H1 (cell line): ENCODE measurements at regions not wholly inside any gene's neighbourhood (a gene's known extent, or its start where the extent isn't known, plus 50 kb on each side); places are given as distances from the start of the nearest gene placed in this dataset.

ENCODE experiments used
- CTCF ChIA-PET: fragments of 300-600 bp; sonication (Branson Sonifier 250); formaldehyde crosslinking; loops from one replicate; lab custom pipeline; 2021; ENCODE audit not compliant: partially characterized antibody; lab: Charles Lee
- POLR2A ChIA-PET: fragments of 300-600 bp; sonication (Branson Sonifier 250); formaldehyde crosslinking; loops from one replicate; lab custom pipeline; 2021; ENCODE audit warnings: inconsistent platforms; ENCODE audit not compliant: partially characterized antibody; lab: Charles Lee
- DNase-seq, 2 experiments: peaks; one replicate each; pipeline versions ENCODE4 v3.0.0 to v3.0.0-alpha.2; 2010 to 2022; ENCODE audit warnings: low spot score in 2 of 2, low read depth in 1 of 2, mixed read lengths in 1 of 2
- FAIRE-seq: peaks from 2 replicates; lab custom pipeline; 2011; peaks lifted over from hg19 to GRCh38; lab: Jason Lieb, UNC
- H2AFZ ChIP-seq: 2 replicates; pipeline ENCODE4 v1.8.1; 2012; ENCODE audit warnings: low read length, inconsistent platforms
- H2AK5ac ChIP-seq: 2 replicates; pipeline ENCODE4 v1.6.1; 2013; ENCODE audit warnings: low read depth, low read length
- H2BK120ac ChIP-seq: replicated peaks from 2 replicates; pipeline ENCODE3; 2013; ENCODE audit warnings: low read depth, low read length, inconsistent platforms
- H2BK12ac ChIP-seq: 2 replicates; pipeline ENCODE4 v1.6.1; 2013; ENCODE audit warnings: low read depth, low read length
- H2BK15ac ChIP-seq: 2 replicates; pipeline ENCODE4 v1.6.1; 2013; ENCODE audit warnings: low read length
- H2BK20ac ChIP-seq: 2 replicates; pipeline ENCODE4 v1.6.1; 2013; ENCODE audit warnings: low read length
- H2BK5ac ChIP-seq: 2 replicates; pipeline ENCODE4 v1.6.1; 2013; ENCODE audit warnings: low read depth, low read length
- H3K14ac ChIP-seq: 2 replicates; pipeline ENCODE4 v1.6.1; 2013; ENCODE audit warnings: inconsistent platforms; ENCODE audit not compliant: insufficient read length
- H3K18ac ChIP-seq: 2 replicates; pipeline ENCODE4 v1.6.1; 2013; ENCODE audit warnings: low read length; ENCODE audit errors: extremely low read depth
- H3K23ac ChIP-seq: 2 replicates; pipeline ENCODE4 v1.6.1; 2013; ENCODE audit warnings: inconsistent platforms; ENCODE audit not compliant: insufficient read length
- H3K23me2 ChIP-seq: 2 replicates; pipeline ENCODE4 v1.6.1; 2013; ENCODE audit warnings: low read depth, low read length
- H3K27ac ChIP-seq: 2 replicates; pipeline ENCODE4 v1.6.1; 2011; ENCODE audit warnings: low read depth, low read length, inconsistent platforms
- H3K27me3 ChIP-seq, 4 experiments: replicated peaks in 1 of 4; 1 replicate in 1 of 4; 2 replicates in 3 of 4; pipeline versions ENCODE4 v1.6.1 to v1.8.1; 2011 to 2013; ENCODE audit warnings: low read length in 3 of 4, mild to moderate bottlenecking in 3 of 4, inconsistent platforms in 2 of 4, mixed read lengths in 2 of 4, moderate library complexity in 1 of 4; ENCODE audit not compliant: control insufficient read depth in 3 of 4, insufficient read depth in 3 of 4; ENCODE audit errors: extremely low read depth in 1 of 4
- H3K36me3 ChIP-seq, 4 experiments: 2 replicates each; pipeline versions ENCODE4 v1.6.1 to v1.8.1; 2011 to 2013; ENCODE audit warnings: mild to moderate bottlenecking in 4 of 4, low read length in 3 of 4, moderate library complexity in 2 of 4, control low read depth in 1 of 4, inconsistent platforms in 1 of 4; ENCODE audit not compliant: insufficient read depth in 4 of 4, control insufficient read depth in 2 of 4
- H3K4ac ChIP-seq: replicated peaks from 2 replicates; pipeline ENCODE3; 2013; ENCODE audit warnings: low read length, low read depth, mixed read lengths, inconsistent platforms; ENCODE audit not compliant: insufficient read length
- H3K4me1 ChIP-seq, 4 experiments: replicated peaks in 1 of 4; 1 replicate in 1 of 4; 2 replicates in 3 of 4; pipeline versions ENCODE4 v1.6.1 to v1.8.1; 2011 to 2013; ENCODE audit warnings: low read length in 3 of 4, inconsistent platforms in 2 of 4, mixed read lengths in 1 of 4; ENCODE audit not compliant: insufficient read depth in 4 of 4, control insufficient read depth in 3 of 4
- H3K4me2 ChIP-seq, 2 experiments: 2 replicates each; pipeline versions ENCODE4 v1.6.1 to v1.8.1; 2011 to 2013; ENCODE audit warnings: low read depth in 2 of 2, low read length in 2 of 2, control low read depth in 1 of 2, inconsistent platforms in 1 of 2, mild to moderate bottlenecking in 1 of 2; ENCODE audit not compliant: insufficient read depth in 1 of 2
- H3K4me3 ChIP-seq, 4 experiments: fragments of 200-600, 300-600 bp in 1 of 4; sonication (generic), shearing (Covaris generic), sonication (Bioruptor Twin) in 1 of 4; 2 replicates each; pipeline versions ENCODE4 v1.5.1 to v1.8.1; 2011 to 2016; ENCODE audit warnings: low read length in 4 of 4, low read depth in 3 of 4, control low read depth in 2 of 4, inconsistent platforms in 2 of 4, mild to moderate bottlenecking in 2 of 4, mixed read lengths in 1 of 4, moderate library complexity in 1 of 4; ENCODE audit not compliant: insufficient read depth in 2 of 4; ENCODE audit errors: extremely low read depth in 1 of 4
- H3K56ac ChIP-seq: replicated peaks from 2 replicates; pipeline ENCODE3; 2013; ENCODE audit warnings: low read depth, mild to moderate bottlenecking, mixed read lengths, low read length, inconsistent platforms; ENCODE audit not compliant: insufficient read length
- H3K79me1 ChIP-seq: 2 replicates; pipeline ENCODE4 v1.6.1; 2013; ENCODE audit warnings: low read depth, low read length, control low read depth
- H3K79me2 ChIP-seq, 2 experiments: 2 replicates each; pipeline versions ENCODE4 v1.6.1 to v1.8.1; 2012 to 2013; ENCODE audit warnings: low read length in 2 of 2, mild to moderate bottlenecking in 2 of 2, inconsistent platforms in 1 of 2; ENCODE audit not compliant: insufficient read depth in 2 of 2, control insufficient read depth in 1 of 2
- H3K9ac ChIP-seq, 4 experiments: replicated peaks in 1 of 4; 1 replicate in 1 of 4; 2 replicates in 3 of 4; pipeline versions ENCODE4 v1.6.1 to v1.8.1; 2011 to 2013; ENCODE audit warnings: low read depth in 3 of 4, low read length in 3 of 4, control low read depth in 2 of 4, mild to moderate bottlenecking in 2 of 4, moderate library complexity in 2 of 4, inconsistent platforms in 1 of 4; ENCODE audit errors: extremely low read depth in 1 of 4
- H3K9me3 ChIP-seq, 2 experiments: 2 replicates each; pipeline versions ENCODE4 v1.6.1 to v1.8.1; 2012 to 2013; ENCODE audit warnings: mild to moderate bottlenecking in 2 of 2, moderate library complexity in 2 of 2, control low read depth in 1 of 2, inconsistent platforms in 1 of 2, low read depth in 1 of 2, low read length in 1 of 2, mixed read lengths in 1 of 2; ENCODE audit not compliant: insufficient read depth in 2 of 2
- H4K20me1 ChIP-seq, 2 experiments: replicated peaks in 1 of 2; 2 replicates each; pipeline versions ENCODE3 to v1.8.1; 2011 to 2013; ENCODE audit warnings: inconsistent platforms in 2 of 2, low read length in 2 of 2, mild to moderate bottlenecking in 1 of 2; ENCODE audit not compliant: insufficient read depth in 2 of 2, control insufficient read depth in 1 of 2
- H4K5ac ChIP-seq: 2 replicates; pipeline ENCODE4 v1.6.1; 2013; ENCODE audit warnings: low read length, low read depth, mixed read lengths, inconsistent platforms; ENCODE audit not compliant: insufficient read length
- H4K8ac ChIP-seq: 2 replicates; pipeline ENCODE4 v1.8.0; 2013; ENCODE audit warnings: mild to moderate bottlenecking, moderate library complexity, low read length, inconsistent platforms; ENCODE audit not compliant: insufficient read depth; ENCODE audit errors: extremely low read depth
- H4K91ac ChIP-seq: replicated peaks from 2 replicates; pipeline ENCODE3; 2013; ENCODE audit warnings: low read length, mixed read lengths, inconsistent platforms; ENCODE audit not compliant: insufficient read length
- BACH1 ChIP-seq: IDR thresholded peaks from 2 replicates; pipeline ENCODE4 v1.6.1; 2012; ENCODE audit warnings: low read length, improper control_type of control experiment
- CHD2 ChIP-seq: IDR thresholded peaks from 2 replicates; pipeline ENCODE4 v1.6.1; 2012; ENCODE audit warnings: low read length, improper control_type of control experiment
- FOSL1 ChIP-seq: IDR thresholded peaks from 2 replicates; pipeline ENCODE4 v1.6.1; 2011; ENCODE audit warnings: mild to moderate bottlenecking, low read depth, low read length, moderate library complexity; ENCODE audit not compliant: insufficient read depth
- JUN ChIP-seq: IDR thresholded peaks from 2 replicates; pipeline ENCODE4 v1.6.1; 2011; ENCODE audit warnings: low read depth, mild to moderate bottlenecking, improper control_type of control experiment, low read length
- KDM4A ChIP-seq: IDR thresholded peaks from one replicate; pipeline ENCODE4 v1.7.1; 2012; ENCODE audit warnings: low read depth, mild to moderate bottlenecking, moderate library complexity, low read length, inconsistent platforms; ENCODE audit not compliant: severe bottlenecking
- RNF2 ChIP-seq: fragments of 200-900, 300-1000 bp; sonication (generic); IDR thresholded peaks from 2 replicates; pipeline ENCODE4 v1.7.1; 2016; ENCODE audit warnings: borderline replicate concordance, low read depth, mild to moderate bottlenecking, antibody characterized with exemption, low read length; ENCODE audit not compliant: poor library complexity, severe bottlenecking; ENCODE audit errors: missing control alignments
- SIX5 ChIP-seq: IDR thresholded peaks from 2 replicates; pipeline ENCODE4 v1.6.1; 2011; ENCODE audit warnings: mild to moderate bottlenecking, low read depth, low read length
- TCF12 ChIP-seq: IDR thresholded peaks from 2 replicates; pipeline ENCODE4 v1.6.1; 2011; ENCODE audit warnings: low read depth, mild to moderate bottlenecking, low read length
- YY1 ChIP-seq: IDR thresholded peaks from 2 replicates; pipeline ENCODE4 v1.6.1; 2011; ENCODE audit warnings: low read depth, mild to moderate bottlenecking, low read length
- WGBS, 2 experiments: shearing (Covaris generic) in 1 of 2; methylation state at CpG; one replicate each; pipeline versions ENCODE4 v1.1.6 to v1.1.7; 2013 to 2015; ENCODE audit warnings: low lambda C conversion rate in 2 of 2, mixed read lengths in 2 of 2, inconsistent platforms in 1 of 2, low coverage in 1 of 2, missing lambda C conversion rate in 1 of 2; ENCODE audit not compliant: insufficient replicate concordance in 2 of 2, insufficient coverage in 1 of 2, insufficient read length in 1 of 2; ENCODE audit errors: extremely low coverage in 1 of 2, missing lambda C conversion rate in 1 of 2; 5-methylcytosine and 5-hydroxymethylcytosine counted together
- TF ChIP-seq, protein P1 (sequence below), 3 experiments: IDR thresholded peaks; 1 replicate in 2 of 3; 2 replicates in 1 of 3; pipeline versions ENCODE4 v1.5.1 to v1.6.1; 2011; ENCODE audit warnings: low read length in 3 of 3, mild to moderate bottlenecking in 3 of 3, inconsistent platforms in 2 of 3, low read depth in 1 of 3, moderate library complexity in 1 of 3; ENCODE audit not compliant: insufficient read depth in 1 of 3; ENCODE audit errors: control extremely low read depth in 1 of 3

DNA sequence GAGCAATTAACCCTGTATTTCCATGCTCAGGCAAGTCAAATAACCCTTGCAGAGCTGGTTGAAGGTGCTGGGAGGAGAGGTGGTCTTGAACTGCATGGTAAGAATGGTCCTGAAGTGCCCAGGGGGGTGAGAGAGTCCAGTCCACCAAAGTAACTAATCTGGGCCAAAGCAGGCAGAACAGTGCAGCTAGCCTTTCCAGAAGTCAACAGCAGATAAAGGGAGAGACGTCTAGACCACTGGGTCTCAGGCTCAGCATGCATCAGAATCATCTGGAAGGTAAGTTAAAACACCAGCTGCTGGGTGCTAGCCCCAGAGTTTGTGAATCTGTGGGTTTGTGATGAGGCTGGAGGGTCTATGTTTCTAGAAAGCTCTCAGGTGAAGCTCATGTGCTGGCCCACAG, 232.3 kb upstream of the ECI2 start:
- peaks cover 2% of the 10 kb centered on the region; the same call in 1 of the 2 replicates for H3K23me2 ChIP-seq
- no peak overlapping the region for H4K91ac ChIP-seq
- no peak overlapping the region for H3K4me3 ChIP-seq
- H2BK20ac ChIP-seq, result no peak overlapping the region
- no peaks in the 10 kb centered on the region for H4K20me1 ChIP-seq
- no peak overlapping the region for H3K4ac ChIP-seq
- FAIRE-seq (no peak), DNase-seq (no peak)
- H3K27me3 ChIP-seq, result no peaks in the 10 kb centered on the region
- ChIA-PET POLR2A (no interaction called here), CTCF (interaction anchor here (1.9 kb wide), 1 partner anchor 14 kb away, joined by 4 read pairs; no protein-coding TSS in a partner anchor)
- no peaks in the 10 kb centered on the region for H3K9me3 ChIP-seq
- no peak overlapping the region for H2BK12ac ChIP-seq
- H3K9ac ChIP-seq, result no peak overlapping the region
- no peak overlapping the region for H4K5ac ChIP-seq
- no peak overlapping the region for H3K23ac ChIP-seq
- no peak overlapping the region for H2BK5ac ChIP-seq
- H3K56ac ChIP-seq, result no peak overlapping the region
- no peak overlapping the region for H2AFZ ChIP-seq
- H3K14ac ChIP-seq, result no peak overlapping the region
- no peak overlapping the region for H3K4me2 ChIP-seq
- peaks cover 0 to 5% (median 0%) of the 10 kb centered on the region in 4 experiments; a peak in 1 of 7 replicates for H3K4me1 ChIP-seq
- WGBS, 2 experiments, result 85% methylated on average over 1 of the region's 1 CpG; no CpG with 5 or more reads in 1 of the 2 experiments
- no peaks in the 10 kb centered on the region for H3K79me1 ChIP-seq
- no peak overlapping the region for H2BK120ac ChIP-seq
- H2AK5ac ChIP-seq, result no peak overlapping the region
- H3K79me2 ChIP-seq, result no peaks in the 10 kb centered on the region
- no peak overlapping the region for H2BK15ac ChIP-seq
- H3K27ac ChIP-seq, result no peak overlapping the region
- H3K18ac ChIP-seq, result no peak overlapping the region
- no peaks in the 10 kb centered on the region for H3K36me3 ChIP-seq
- H4K8ac ChIP-seq, result no peak overlapping the region
- TF ChIP-seq SIX5, result no peak
- no peak for TF ChIP-seq BACH1
- TF ChIP-seq KDM4A, result no peak
- no peak for TF ChIP-seq FOSL1
- no peak for TF ChIP-seq RNF2
- TF ChIP-seq JUN, result no peak
- no peak for TF ChIP-seq YY1
- no peak for TF ChIP-seq CHD2
- no peak for TF ChIP-seq TCF12
- TF ChIP-seq, protein P1, sequence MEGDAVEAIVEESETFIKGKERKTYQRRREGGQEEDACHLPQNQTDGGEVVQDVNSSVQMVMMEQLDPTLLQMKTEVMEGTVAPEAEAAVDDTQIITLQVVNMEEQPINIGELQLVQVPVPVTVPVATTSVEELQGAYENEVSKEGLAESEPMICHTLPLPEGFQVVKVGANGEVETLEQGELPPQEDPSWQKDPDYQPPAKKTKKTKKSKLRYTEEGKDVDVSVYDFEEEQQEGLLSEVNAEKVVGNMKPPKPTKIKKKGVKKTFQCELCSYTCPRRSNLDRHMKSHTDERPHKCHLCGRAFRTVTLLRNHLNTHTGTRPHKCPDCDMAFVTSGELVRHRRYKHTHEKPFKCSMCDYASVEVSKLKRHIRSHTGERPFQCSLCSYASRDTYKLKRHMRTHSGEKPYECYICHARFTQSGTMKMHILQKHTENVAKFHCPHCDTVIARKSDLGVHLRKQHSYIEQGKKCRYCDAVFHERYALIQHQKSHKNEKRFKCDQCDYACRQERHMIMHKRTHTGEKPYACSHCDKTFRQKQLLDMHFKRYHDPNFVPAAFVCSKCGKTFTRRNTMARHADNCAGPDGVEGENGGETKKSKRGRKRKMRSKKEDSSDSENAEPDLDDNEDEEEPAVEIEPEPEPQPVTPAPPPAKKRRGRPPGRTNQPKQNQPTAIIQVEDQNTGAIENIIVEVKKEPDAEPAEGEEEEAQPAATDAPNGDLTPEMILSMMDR (IDR thresholded peaks at IDR 0.05; ENCODE audit: control extremely low read depth in 1 of 3, insufficient read depth in 1 of 3, low read depth in 1 of 3, low read length in 3 of 3), result no peak
